WERI-Rb-1 (cell line): ENCODE measurements at regions not wholly inside any gene's neighbourhood (a gene's known extent, or its start where the extent isn't known, plus 50 kb on each side); places are given as distances from the start of the nearest gene placed in this dataset.

ENCODE experiments used
- DNase-seq: peaks from one replicate; pipeline ENCODE4 v3.0.0-alpha.2; 2020
- H3K27ac ChIP-seq: fragments of 250-450 bp; sonication (Bioruptor Pico); 2 replicates; pipeline ENCODE4 v1.5.1; 2020; ENCODE audit warnings: mild to moderate bottlenecking, moderate library complexity
- H3K27me3 ChIP-seq: fragments of 250-450 bp; sonication (Bioruptor Pico); 2 replicates; pipeline ENCODE4 v1.5.1; 2021; ENCODE audit warnings: mild to moderate bottlenecking, low read depth, moderate library complexity; ENCODE audit not compliant: insufficient read depth, severe bottlenecking
- H3K36me3 ChIP-seq: fragments of 250-450 bp; sonication (Bioruptor Pico); 2 replicates; pipeline ENCODE4 v1.5.1; 2020; ENCODE audit warnings: mild to moderate bottlenecking, moderate library complexity
- H3K4me3 ChIP-seq: 2 replicates; pipeline ENCODE4 v1.5.1; 2011; ENCODE audit warnings: low read depth, mild to moderate bottlenecking, control low read depth, low read length
- H3K9me3 ChIP-seq: fragments of 250-450 bp; sonication (Bioruptor Pico); 2 replicates; pipeline ENCODE4 v1.5.1; 2021; ENCODE audit warnings: mild to moderate bottlenecking, moderate library complexity; ENCODE audit not compliant: severe bottlenecking
- CTCF ChIP-seq: IDR thresholded peaks from 2 replicates; pipeline ENCODE4 v1.5.1; 2011; ENCODE audit warnings: low read depth, mild to moderate bottlenecking, control low read depth, inconsistent platforms, low read length

GRCh38 chr12:91289906-91290305, 107.3 kb upstream of the DCN start:
- DNase-seq, result no peak
- no peaks in the 10 kb centered on the region for H3K36me3 ChIP-seq

GRCh38 chr12:91289072-91289471, 106.5 kb upstream of the DCN start:
- DNase-seq, result no peak
- no peak for TF ChIP-seq CTCF
- Histone ChIP-seq H3K27ac (no peak overlapping the region), H3K36me3 (no peaks in the 10 kb centered on the region), H3K27me3 (no peaks in the 10 kb centered on the region), H3K9me3 (no peaks in the 10 kb centered on the region), H3K4me3 (no peak overlapping the region)

More at GRCh38 chr12:91289906-91290305, 107.3 kb upstream of the DCN start:
- TF ChIP-seq CTCF, result no peak
- no peaks in the 10 kb centered on the region for H3K9me3 ChIP-seq
- no peaks in the 10 kb centered on the region for H3K27me3 ChIP-seq
- H3K27ac ChIP-seq, result no peak overlapping the region
- H3K4me3 ChIP-seq, result no peak overlapping the region

GRCh38 chr12:91287753-91288152, 105.1 kb upstream of the DCN start:
- no peak for TF ChIP-seq CTCF
- DNase-seq, result no peak
- no peaks in the 10 kb centered on the region for H3K36me3 ChIP-seq
- H3K27ac ChIP-seq, result no peak overlapping the region
- no peak overlapping the region for H3K4me3 ChIP-seq
- H3K27me3 ChIP-seq, result no peaks in the 10 kb centered on the region
- H3K9me3 ChIP-seq, result no peaks in the 10 kb centered on the region

GRCh38 chr12:91278126-91278525, 95.5 kb upstream of the DCN start:
- Histone ChIP-seq H3K27ac (no peak overlapping the region), H3K27me3 (no peaks in the 10 kb centered on the region), H3K36me3 (no peaks in the 10 kb centered on the region), H3K9me3 (no peaks in the 10 kb centered on the region), H3K4me3 (no peak overlapping the region)
- no peak for DNase-seq
- TF ChIP-seq CTCF, result no peak

- no peak for TF ChIP-seq CTCF
- DNase-seq, result no peak
- Histone ChIP-seq H3K36me3 (no peaks in the 10 kb centered on the region), H3K9me3 (no peaks in the 10 kb centered on the region), H3K4me3 (no peak overlapping the region), H3K27me3 (no peaks in the 10 kb centered on the region), H3K27ac (no peak overlapping the region)
Observed at GRCh38 chr12:91276509-91276908, 93.9 kb upstream of the DCN start.

GRCh38 chr12:91275321-91275720, 92.7 kb upstream of the DCN start:
- H3K27me3 ChIP-seq, result no peaks in the 10 kb centered on the region
- no peak overlapping the region for H3K4me3 ChIP-seq
- no peaks in the 10 kb centered on the region for H3K9me3 ChIP-seq
- TF ChIP-seq CTCF, result no peak
- H3K27ac ChIP-seq, result no peak overlapping the region
- H3K36me3 ChIP-seq, result no peaks in the 10 kb centered on the region
- no peak for DNase-seq
